Body of pancreas (tissue), 4 donors: ENCODE measurements at regions not wholly inside any gene's neighbourhood (a gene's known extent, or its start where the extent isn't known, plus 50 kb on each side); places are given as distances from the start of the nearest gene placed in this dataset.

Experiments used
- CTCF ChIP-seq, 7 experiments: fragments of 450-650 bp in 4 of 7; fragments of 200-600 bp in 3 of 7; sonication (generic) in 3 of 7; IDR thresholded peaks; one replicate each; pipeline ENCODE4 v1.5.1; 2016 to 2019; ENCODE audit warnings: antibody characterized with exemption in 7 of 7
- POLR2A ChIP-seq, 3 donors: fragments of 450-650 bp; IDR thresholded peaks; one replicate each; pipeline ENCODE4 v1.6.1; 2016; ENCODE audit warnings: antibody characterized with exemption in 3 of 3, mild to moderate bottlenecking in 2 of 3

- TF ChIP-seq CTCF (IDR thresholded peaks at IDR 0.05), result no peak
- TF ChIP-seq POLR2A (IDR thresholded peaks at IDR 0.05), result no peak
Observed at GRCh38 chr10:81152656-81153055, 615.0 kb downstream of the SH2D4B start.
